ENCODE measurements at regions not wholly inside any gene's neighbourhood (a gene's known extent, or its start where the extent isn't known, plus 50 kb on each side); places are given as distances from the start of the nearest gene placed in this dataset.

DNA sequence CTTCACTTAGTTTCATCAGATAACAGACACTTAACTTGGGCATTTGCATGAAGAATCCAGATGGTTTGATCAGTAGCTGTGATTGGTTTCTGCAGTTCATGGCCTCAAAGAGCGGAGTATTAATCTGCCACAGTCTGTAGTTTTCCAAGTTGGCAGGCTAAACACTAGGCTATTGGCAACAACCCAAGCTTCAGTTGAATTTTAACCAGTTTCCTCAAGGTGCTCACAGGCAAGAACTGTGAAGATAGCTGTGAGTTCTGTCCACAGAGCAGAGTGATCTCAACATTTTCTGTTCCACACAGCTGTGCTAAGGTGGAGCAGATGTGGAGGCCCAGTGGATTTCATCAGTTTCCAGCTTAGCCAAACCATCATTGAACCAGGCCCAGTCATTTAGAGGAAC, 469.5 kb upstream of the LINC00305 start:
- DNase-seq (ENCODE audit: low read depth) = no peak

DNA sequence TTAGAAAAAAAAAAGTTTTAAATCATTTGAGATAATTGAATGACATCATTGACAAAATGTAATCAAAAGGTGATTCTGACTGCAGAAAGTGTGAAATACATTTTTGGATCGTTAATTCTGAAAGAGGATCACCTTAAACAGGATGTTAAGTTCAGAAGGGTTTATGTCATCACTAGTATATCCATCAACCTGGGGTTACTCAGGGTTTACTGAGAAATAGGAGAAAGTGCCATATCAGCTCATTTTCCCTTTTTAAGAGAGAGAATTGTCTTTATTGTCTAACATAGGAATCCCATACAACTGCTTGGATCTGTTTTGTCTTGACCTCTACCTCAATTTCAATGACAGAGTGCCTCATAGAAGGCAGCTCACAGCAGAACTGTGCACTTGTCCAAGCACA, 466.1 kb upstream of the LINC00305 start:
- no peak for DNase-seq (ENCODE audit: low read depth)

DNA sequence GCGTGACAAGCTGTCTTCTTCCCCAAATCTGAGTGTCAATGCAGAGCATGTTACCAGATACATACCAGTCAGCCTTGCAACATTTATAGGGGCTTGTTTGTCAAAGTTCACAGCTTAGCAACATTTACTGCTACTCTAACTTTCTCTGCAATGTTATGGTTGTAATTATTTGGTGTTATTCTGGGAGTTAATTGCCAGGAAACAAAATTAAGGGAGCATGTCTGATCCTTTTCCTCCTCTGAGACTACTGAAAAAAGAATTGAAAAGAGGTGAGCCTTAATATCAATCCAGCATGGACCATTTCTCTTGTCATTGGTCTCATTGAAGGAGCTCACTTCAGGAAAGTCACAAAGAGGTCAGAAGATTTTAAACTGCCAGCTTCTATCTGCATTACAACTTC, 465.6 kb upstream of the LINC00305 start:
- no peak for DNase-seq (ENCODE audit: low read depth)

DNA sequence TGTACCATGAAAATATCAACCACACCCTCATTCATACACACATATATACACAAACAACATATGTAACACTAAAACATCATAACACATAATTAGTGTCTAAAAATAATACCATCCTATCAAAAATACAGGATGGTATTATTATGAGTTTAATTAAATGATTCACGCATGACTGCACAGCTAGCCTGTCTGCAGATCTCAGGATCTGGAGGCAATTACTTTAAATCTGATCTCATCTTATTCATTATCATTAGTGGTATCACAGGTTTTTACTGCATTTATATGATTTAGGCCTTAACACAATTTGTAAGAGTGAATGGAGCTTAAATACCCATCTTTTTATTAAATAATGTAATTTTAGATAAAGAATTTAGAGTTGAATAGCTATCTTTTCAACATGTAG, 443.4 kb upstream of the LINC00305 start:
- DNase-seq (ENCODE audit: low read depth) = no peak

DNA sequence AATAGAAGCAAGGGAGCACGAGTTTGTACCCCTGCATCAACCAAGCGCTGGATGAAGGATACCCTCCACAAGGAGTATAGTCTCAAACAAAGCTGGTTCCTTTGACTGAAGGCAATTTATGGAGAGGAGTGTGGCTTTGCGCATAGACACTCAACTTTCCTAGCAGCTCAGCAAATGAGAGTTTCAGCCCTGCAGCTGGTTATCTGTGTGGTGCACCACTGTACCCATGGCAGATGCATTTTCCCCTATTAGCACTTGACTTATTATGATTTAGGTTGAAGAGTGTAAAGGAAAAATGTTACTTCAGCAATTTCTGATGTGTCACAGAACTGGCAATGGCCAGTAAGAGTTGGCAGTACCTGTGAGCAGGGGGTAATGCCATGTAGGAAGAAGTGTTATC, 440.1 kb upstream of the LINC00305 start:
- no peak for DNase-seq (ENCODE audit: low read depth)

DNA sequence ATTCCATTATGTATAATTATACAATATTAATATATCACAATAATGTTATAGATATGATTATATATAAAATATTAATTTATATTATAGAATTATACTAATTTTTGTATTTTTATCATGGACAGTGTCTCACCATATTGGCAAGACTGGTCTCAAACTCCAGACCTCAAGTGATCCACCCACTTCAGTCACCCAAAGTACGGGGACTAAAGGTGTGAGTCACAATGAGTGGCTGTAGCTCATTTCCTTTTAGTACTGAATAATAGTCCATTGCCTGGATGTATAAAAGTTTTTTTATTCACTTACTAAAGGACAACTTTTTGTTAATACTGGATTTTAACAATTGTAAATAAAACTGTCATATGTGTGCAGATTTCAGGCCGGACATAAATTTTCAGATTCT, 417.6 kb upstream of the LINC00305 start:
- DNase-seq (ENCODE audit: low read depth) = no peak

DNA sequence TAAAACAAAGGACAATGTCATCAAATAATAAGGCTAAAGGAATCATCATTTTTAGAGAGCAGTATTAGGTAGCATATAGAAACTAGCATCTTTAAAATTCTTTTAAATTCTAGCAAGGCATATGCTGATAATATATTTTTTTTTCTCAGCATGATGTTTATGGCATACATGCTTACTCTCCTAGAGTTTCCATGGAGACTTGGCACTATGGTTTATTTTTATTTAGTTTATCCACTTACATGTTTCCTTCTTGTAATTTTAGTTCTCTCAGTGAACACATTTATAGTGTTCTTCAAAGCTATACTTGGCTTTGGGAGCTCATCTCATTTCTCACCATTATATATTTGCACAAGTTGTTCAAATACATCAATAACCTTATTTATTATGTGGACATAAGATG, 413.8 kb upstream of the LINC00305 start:
- DNase-seq (ENCODE audit: low read depth) = no peak

DNA sequence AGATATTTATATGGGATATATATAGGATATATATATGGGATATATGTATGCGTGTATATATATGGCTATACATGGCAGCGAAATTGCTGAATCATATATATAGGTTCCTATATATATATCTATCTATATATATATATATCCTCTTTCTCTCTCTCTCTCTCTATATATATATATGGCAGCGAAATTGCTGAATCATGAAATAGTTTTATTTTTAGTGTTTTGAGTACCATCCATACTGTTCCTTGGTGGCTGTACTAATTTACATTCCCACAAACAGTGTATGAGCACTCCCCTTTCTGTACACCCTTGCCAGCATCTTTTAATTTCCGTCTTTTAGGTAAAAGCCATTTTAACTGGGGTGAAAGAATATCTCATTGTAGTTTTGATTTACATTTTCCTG, 397.6 kb upstream of the LINC00305 start:
- DNase-seq (ENCODE audit: low read depth) = no peak

DNA sequence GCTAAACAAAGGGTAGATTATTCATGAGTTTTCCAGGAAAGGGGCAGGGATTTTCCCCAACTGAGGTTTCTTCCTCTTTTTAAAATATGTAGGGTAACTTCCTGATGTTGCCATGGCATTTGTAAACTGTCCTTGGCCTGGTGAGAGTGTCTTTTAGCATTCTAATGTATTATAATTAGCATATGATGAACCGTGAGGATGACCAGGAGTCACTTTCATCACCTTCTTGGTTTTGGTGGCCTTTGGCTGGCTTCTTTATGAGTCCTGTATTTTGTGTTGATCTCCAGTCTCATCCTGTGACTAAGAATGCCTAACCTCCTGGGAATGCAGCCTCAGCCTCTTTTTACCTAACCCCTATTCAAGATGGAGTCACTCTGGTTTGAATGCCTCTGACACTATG, 391.0 kb upstream of the LINC00305 start:
- no peak for DNase-seq (ENCODE audit: low read depth)

DNA sequence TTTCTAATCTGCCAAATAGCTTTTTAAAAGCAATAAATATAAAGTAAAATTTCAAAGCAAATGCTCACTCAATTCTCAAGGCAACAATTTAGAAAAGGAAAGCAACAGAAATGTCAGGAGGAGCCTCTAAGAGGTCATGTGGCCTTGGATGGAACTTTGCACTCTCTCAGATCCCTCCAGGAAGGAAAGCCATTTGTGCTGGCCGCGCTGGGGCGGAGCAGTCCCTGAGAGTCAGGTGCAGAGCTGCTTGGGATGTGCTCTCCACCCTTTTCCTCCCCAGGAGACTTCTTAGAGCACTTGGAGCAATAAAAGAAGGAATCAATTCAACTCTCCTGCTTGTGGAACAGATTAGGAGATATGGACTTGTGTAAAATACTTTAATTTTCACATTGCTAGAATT, 379.8 kb upstream of the LINC00305 start:
- no peak for DNase-seq (ENCODE audit: low read depth)

DNA sequence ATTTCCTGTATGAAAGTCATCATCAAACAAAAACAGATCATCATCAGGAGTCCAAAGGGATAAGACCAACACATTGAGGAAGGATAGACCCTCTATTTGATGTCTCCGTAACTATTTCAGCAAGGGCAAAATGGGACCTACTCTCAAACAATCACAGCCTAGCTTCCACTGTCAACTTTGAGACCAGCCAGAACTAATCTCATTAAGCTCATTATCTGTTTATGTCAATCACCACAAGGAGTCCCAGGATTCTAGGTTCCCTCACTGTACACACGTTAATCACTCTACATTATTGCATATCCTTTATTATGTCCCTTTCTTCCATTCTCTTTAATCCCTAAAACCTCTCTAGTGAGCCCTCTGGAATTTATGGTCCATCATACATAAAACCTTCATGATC, 370.3 kb upstream of the LINC00305 start:
- DNase-seq (ENCODE audit: low read depth) = no peak

DNA sequence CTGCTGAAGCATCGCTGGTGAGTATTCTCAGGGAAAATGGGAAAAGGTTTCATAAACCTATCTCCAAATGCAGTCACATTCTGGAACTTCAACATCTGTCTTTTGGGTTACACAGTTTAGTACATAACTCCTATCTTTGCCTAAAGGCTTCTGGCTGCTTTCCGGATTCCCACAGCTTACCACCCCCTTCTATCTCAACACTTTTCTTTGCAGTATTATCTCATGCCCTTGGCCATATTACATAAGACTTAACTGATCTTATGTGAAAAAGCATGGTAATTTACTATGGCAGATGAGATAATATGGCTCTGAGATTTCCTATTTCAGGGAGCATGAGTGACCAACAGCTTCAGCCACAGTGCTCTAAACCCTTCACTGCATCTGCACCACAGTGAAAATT, 369.3 kb upstream of the LINC00305 start:
- no peak for DNase-seq (ENCODE audit: low read depth)

DNA sequence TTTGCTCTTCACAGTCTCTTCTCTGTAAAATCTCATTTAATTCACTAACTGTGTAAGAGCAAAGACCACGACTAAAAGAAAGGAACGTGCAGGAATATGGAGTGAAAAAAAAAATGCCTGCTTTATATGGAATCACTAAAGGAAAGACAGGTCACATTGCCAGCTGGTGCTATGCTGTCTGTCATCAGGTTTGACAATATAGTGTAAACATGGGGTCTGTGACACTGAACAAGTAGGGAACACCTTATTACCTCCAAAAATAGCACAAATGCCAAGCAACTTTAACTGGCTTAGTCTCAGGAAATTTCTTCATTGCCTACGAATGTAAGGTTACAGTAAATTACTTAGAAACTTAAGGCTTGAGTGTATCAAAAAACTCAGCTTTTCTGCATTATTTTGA, 364.5 kb upstream of the LINC00305 start:
- no peak for DNase-seq (ENCODE audit: low read depth)

DNA sequence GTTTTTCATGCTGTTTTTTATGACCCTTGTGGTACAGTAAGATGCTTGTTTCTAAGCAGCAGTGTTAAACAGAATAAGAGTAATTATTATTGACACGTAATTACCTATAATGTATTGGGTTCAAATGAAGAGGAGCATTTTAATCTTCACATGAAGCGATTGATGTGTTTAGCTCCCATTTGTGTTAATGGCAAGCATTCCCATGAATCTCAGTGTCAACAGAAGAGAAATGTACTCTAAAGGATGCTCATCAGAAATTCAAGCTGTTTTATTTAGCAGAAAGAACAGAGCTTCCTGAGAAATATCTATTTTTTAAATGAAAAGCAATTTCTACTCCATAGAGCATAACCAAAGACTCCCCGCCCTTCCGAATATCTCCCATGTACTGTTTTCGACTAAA, 341.3 kb upstream of the LINC00305 start:
- no peak for DNase-seq (ENCODE audit: low read depth)

DNA sequence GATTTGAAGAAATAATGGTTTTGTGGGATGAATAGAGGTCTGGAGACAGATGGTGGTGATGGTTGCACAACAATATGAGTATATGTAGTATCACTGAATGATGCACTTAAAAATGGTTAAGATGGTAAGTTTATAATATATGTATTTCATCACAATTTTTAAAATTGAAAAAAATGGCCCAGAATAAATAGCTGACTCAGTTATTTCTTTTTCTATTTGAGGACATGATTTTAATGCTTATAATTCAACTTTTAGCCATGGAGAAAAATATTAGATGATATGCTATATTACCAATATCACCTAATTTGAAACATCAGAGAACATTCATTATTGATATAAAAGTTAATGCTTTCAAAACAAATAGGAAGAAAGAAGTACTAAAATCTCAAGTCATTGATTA, 339.8 kb upstream of the LINC00305 start:
- no peak for DNase-seq (ENCODE audit: low read depth)

DNA sequence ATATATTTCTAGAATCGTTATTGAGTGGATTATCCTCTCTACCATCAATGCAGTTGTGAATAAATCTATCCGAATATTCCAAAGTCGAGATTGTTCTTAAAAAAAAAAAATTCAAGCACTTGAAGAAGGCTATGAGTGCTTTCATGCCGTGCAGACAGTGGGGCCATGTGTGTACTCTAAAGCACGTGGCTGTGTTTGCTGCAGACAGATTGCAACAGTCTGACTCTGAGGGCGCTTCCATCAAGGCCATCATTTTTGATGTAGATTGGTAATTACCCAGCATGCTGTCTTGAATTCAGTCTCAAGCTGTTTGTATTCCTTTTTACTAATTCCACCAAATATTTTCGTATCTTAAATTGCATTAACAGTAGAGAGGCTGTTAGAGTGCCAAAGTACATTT, 325.9 kb upstream of the LINC00305 start:
- no peak for DNase-seq (ENCODE audit: low read depth)

DNA sequence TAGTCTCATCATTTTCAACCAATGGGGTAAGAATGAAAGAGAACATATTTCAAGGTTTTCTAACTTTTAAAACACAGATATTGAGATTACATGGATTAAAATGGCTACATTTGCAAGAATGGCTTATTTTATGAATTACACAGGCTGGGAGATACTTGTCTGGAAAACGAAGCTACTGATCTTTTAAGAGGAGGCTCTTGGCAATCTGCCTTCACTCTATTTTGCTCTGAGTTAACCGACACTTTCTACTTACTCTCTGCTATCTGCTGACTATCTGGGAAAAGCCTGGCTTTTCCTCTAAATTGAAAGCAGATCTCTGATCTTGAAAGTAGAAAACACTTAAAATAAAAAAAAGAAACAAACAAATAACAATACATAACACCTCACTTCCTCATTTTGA, 325.4 kb upstream of the LINC00305 start:
- peak; percentile 6 for DNase-seq (ENCODE audit: low read depth)

DNA sequence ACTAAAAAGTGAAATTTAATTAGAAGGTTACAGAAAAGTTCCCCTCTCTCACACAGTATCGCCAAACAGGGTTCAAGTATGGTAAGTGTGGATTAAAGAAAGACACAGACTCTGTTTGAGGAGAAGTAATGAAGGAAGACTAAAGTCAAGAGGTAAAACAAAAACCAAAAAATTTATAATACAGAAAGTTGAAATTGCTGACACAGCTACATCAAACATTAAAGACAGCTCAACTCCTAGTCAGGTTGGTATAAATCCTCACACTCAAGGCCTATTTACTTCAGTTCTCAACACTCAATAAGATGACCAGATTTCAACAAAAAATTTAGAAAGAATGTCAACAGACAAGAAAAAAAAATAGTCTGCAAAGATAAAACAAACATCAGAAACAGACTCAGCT, 300.5 kb upstream of the LINC00305 start:
- DNase-seq (ENCODE audit: low read depth) = no peak

DNA sequence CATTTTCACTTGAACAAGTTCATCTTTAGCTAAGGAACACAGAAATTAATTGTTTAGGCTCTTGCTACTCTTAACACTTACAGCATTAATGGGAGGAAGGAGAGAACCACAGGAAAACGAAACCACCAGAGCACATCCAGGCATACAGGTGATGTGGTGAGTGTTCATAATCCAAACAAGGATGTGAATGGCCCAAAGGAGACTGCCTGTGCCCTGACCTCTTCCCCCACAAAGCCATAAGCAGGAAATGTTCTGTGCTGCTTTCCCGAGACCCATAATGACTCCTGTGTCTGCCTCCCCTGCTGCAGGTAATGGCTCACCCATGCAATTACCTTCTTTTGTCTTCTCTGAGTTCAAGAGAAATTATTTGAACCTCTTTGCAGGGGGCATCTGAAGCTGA, 295.9 kb upstream of the LINC00305 start:
- DNase-seq (ENCODE audit: low read depth) = no peak

DNA sequence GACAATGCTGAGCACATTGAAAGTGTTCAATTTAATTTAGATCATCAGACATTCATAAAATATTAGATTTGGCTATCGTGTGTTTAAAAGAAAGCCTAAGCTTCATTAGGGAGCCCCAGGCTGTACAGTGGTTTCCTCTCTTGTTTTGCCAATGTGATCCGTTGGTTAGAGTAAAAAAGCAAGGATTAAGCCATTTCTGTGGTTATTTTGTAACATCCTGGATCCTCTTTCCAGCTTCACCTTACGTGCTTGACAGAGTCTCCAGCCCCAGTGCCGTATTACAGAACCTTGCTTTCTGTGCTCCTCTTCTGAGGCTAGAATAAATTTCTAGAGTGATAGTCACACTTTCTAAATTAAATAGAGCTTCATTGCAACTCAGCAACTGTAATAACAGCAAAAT, 289.3 kb upstream of the LINC00305 start:
- DNase-seq (ENCODE audit: low read depth) = no peak

DNA sequence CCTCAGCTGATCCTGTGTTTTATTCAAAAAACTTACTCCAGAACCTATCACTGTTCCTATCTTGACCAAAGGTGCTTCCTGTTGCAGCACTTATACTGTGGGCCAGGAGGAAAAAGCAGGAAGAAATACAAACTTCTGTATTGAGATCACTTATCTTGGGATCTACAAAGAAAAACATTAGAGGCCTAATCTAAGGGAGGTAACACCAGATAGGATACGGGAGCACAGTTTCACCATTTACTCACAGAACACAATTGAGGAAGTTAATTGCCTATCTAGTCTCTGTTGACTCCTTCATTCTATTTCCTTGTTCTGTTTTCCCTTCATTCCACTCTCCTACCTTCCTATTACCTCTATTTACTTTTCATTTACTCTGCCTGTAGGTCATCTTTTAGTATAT, 287.2 kb upstream of the LINC00305 start:
- no peak for DNase-seq (ENCODE audit: low read depth)

DNA sequence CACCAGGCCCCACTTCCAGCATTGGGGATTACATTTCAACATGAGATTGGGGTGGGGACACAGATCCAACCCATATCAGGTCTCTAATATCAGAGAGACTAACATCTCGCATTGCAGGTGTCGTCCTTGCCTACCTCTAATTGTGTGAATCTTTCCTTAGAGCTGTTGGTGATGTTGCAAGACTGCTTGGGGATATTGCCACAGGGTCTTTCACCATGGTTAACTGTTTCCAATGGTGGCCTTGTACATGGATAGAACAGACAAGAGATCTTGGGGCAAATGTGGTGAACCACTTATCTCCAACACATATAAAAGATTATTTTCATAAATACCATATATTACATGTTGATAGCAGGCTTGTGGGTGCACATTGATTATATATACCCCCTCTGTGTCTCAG, 270.3 kb upstream of the LINC00305 start:
- no peak for DNase-seq (ENCODE audit: low read depth)

DNA sequence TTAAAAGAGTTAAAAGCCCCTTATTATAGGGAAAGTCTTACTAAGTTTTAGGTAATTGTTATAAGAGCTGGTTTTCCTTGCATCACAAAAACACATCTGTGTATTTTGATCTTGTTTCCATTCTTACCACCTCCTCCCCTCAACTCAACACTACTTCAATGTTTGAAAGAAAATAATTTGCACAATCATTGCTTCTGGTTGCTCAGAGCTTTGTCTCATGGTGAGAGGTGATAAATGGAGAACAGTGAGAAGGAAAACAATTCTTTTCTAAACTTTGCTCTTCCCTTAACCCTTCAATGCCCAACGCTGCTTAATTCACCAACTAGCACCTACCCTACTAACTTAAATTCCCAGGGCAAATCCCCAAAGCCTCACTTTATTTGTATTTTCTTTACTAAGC, 268.1 kb upstream of the LINC00305 start:
- DNase-seq (ENCODE audit: low read depth) = no peak

DNA sequence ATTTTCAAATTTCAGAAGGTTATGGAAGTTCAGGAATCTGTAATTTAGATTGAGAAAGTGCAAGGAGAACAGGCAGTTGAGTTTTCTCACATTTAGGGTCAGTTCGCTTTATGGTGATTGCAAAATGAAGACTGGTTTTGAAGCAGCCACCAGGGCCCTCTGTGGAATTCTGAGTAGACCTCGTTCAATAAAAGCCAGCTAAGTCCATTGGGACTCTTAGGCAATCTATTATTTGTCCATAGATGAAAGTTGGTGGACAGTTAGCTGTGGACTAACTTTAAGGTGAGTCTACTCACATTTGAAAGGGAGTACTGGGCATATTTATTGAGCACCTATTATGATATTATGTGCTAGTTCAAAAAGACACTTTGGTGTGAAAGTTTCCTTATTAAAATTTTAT, 266.3 kb upstream of the LINC00305 start:
- no peak for DNase-seq (ENCODE audit: low read depth)

DNA sequence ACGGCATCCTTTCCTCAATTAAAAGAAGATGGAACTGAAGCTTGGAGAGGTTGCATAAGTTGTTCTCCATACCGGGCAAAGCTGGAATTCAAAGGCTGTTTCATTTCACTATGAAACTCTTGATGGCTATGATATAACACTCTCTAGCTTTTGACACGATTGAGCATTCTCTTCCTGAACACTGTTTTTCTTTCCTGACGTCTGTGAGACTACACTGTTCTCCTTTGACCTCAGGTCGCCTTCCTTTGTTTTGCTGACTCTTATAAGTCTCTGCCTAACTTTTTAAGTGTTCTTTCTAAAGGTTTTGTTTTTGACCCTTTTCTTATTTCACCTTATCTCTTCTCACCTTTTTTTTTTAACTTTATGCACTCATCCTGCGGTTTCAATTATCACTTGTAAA, 261.8 kb upstream of the LINC00305 start:
- no peak for DNase-seq (ENCODE audit: low read depth)

Data from forelimb muscle (tissue), 1 donor.